ENCODE measurements at regions not wholly inside any gene's neighbourhood (a gene's known extent, or its start where the extent isn't known, plus 50 kb on each side); places are given as distances from the start of the nearest gene placed in this dataset.

- no peaks in the 10 kb centered on the region for H3K79me2 ChIP-seq (ENCODE audit: control insufficient read depth, insufficient read depth, low read length)
- no peaks in the 10 kb centered on the region for H3K4me1 ChIP-seq (ENCODE audit: control insufficient read depth, extremely low read depth, insufficient read depth, low read length)
- no peaks in the 10 kb centered on the region for H3K9me3 ChIP-seq (replicated peaks; ENCODE audit: control insufficient read depth, insufficient read depth, low read length)
- no peak overlapping the region for H3K4me3 ChIP-seq (replicated peaks in 1 of 3; ENCODE audit: insufficient read depth in 1 of 3, low read depth in 1 of 3, low read length in 3 of 3)
- DNase-seq (ENCODE audit: low read depth, low spot score): no peak
- H3K36me3 ChIP-seq (ENCODE audit: control insufficient read depth in 2 of 2, extremely low read depth in 1 of 2, insufficient read depth in 2 of 2, low read length in 2 of 2): no peaks in the 10 kb centered on the region
- no peak overlapping the region for H3K27ac ChIP-seq (ENCODE audit: insufficient read depth, low read depth, low read length)
- ChIA-PET CTCF (no interaction called here), POLR2A (no interaction called here)
- BruUV-seq (replicated peaks): no TSS peak
- dilution Hi-C loops (cut with MboI; ENCODE audit: extremely low pct_ligation_motif_present, low sequenced_read_pairs): no loop called here
- H4K20me1 ChIP-seq (replicated peaks; ENCODE audit: control insufficient read depth, extremely low read depth, insufficient read depth, low read length): no peaks in the 10 kb centered on the region
- no peak overlapping the region for H3K9ac ChIP-seq (replicated peaks; ENCODE audit: extremely low read depth, insufficient read depth, low read length)
- no peak for FAIRE-seq
- TF ChIP-seq EZH2 (IDR thresholded peaks at IDR 0.05; ENCODE audit: borderline replicate concordance, low read depth, low read length, severe bottlenecking) (no peak), MAX (IDR thresholded peaks at IDR 0.05; ENCODE audit: insufficient read depth, insufficient read length) (no peak), POLR2A (IDR thresholded peaks at IDR 0.05; ENCODE audit: low read depth, low read length) (no peak), FOS (IDR thresholded peaks at IDR 0.05; ENCODE audit: borderline replicate concordance, insufficient read depth, low read length) (no peak), JUN (IDR thresholded peaks at IDR 0.05; ENCODE audit: borderline replicate concordance, insufficient read depth, insufficient read length, low read depth) (no peak), GATA2 (IDR thresholded peaks at IDR 0.05; ENCODE audit: insufficient read depth, insufficient read length, low read depth, low read length) (no peak)
- no peaks in the 10 kb centered on the region for H3K9me1 ChIP-seq (replicated peaks; ENCODE audit: control insufficient read depth, extremely low read depth, insufficient read depth, low read length)
- no peaks in the 10 kb centered on the region for H3K27me3 ChIP-seq (ENCODE audit: control insufficient read depth in 2 of 2, insufficient read depth in 2 of 2, low read length in 2 of 2)
- H3K4me2 ChIP-seq (ENCODE audit: insufficient read depth, low read length): no peak overlapping the region
- intact Hi-C loops (cut with micrococcal nuclease): no loop called here
- H2AFZ ChIP-seq (ENCODE audit: low read depth, low read length): no peak overlapping the region
Measured at GRCh38 chr13:62793850-62794249, 1378.2 kb upstream of the PCDH20 start.

GRCh38 chr13:62781866-62782265 is 1366.2 kb upstream of the PCDH20 start:
- dilution Hi-C loops (cut with MboI; ENCODE audit: extremely low pct_ligation_motif_present, low sequenced_read_pairs) (no loop called here), intact Hi-C loops (cut with micrococcal nuclease) (no loop called here)
- CTCF ChIA-PET: no interaction called here
- Histone ChIP-seq H3K9me1 (replicated peaks; ENCODE audit: control insufficient read depth, extremely low read depth, insufficient read depth, low read length) (no peaks in the 10 kb centered on the region), H4K20me1 (replicated peaks; ENCODE audit: control insufficient read depth, extremely low read depth, insufficient read depth, low read length) (no peaks in the 10 kb centered on the region), H3K36me3 (ENCODE audit: control insufficient read depth in 2 of 2, extremely low read depth in 1 of 2, insufficient read depth in 2 of 2, low read length in 2 of 2) (no peaks in the 10 kb centered on the region), H3K4me3 (replicated peaks in 1 of 3; ENCODE audit: insufficient read depth in 1 of 3, low read depth in 1 of 3, low read length in 3 of 3) (no peak overlapping the region), H3K27ac (ENCODE audit: insufficient read depth, low read depth, low read length) (no peak overlapping the region), H3K9ac (replicated peaks; ENCODE audit: extremely low read depth, insufficient read depth, low read length) (no peak overlapping the region), H3K9me3 (replicated peaks; ENCODE audit: control insufficient read depth, insufficient read depth, low read length) (peaks cover 3% of the 10 kb centered on the region), H2AFZ (ENCODE audit: low read depth, low read length) (no peak overlapping the region), H3K27me3 (ENCODE audit: control insufficient read depth in 2 of 2, insufficient read depth in 2 of 2, low read length in 2 of 2) (no peaks in the 10 kb centered on the region), H3K4me1 (ENCODE audit: control insufficient read depth, extremely low read depth, insufficient read depth, low read length) (no peaks in the 10 kb centered on the region), H3K79me2 (ENCODE audit: control insufficient read depth, insufficient read depth, low read length) (no peaks in the 10 kb centered on the region), H3K4me2 (ENCODE audit: insufficient read depth, low read length) (no peak overlapping the region)
- no peak for TF ChIP-seq MYC (IDR thresholded peaks at IDR 0.05; ENCODE audit: low read depth, low read length)
- no peak for TF ChIP-seq POLR2A (IDR thresholded peaks at IDR 0.05; ENCODE audit: low read depth, low read length)
- no peak for TF ChIP-seq GATA2 (IDR thresholded peaks at IDR 0.05; ENCODE audit: insufficient read depth, insufficient read length, low read depth, low read length)
- no peak for TF ChIP-seq FOS (IDR thresholded peaks at IDR 0.05; ENCODE audit: borderline replicate concordance, insufficient read depth, low read length)
- TF ChIP-seq CTCF (IDR thresholded peaks at IDR 0.05; ENCODE audit: extremely low read depth in 1 of 2, insufficient read depth in 1 of 2, low read depth in 1 of 2, low read length in 2 of 2): no peak
- FAIRE-seq (no peak), DNase-seq (ENCODE audit: low read depth, low spot score) (no peak)
- BruUV-seq (replicated peaks): no TSS peak
- POLR2A ChIA-PET: no interaction called here

Measured in endothelial cell of umbilical vein (primary cell).